ENCODE measurements at regions not wholly inside any gene's neighbourhood (a gene's known extent, or its start where the extent isn't known, plus 50 kb on each side); places are given as distances from the start of the nearest gene placed in this dataset.

DNA sequence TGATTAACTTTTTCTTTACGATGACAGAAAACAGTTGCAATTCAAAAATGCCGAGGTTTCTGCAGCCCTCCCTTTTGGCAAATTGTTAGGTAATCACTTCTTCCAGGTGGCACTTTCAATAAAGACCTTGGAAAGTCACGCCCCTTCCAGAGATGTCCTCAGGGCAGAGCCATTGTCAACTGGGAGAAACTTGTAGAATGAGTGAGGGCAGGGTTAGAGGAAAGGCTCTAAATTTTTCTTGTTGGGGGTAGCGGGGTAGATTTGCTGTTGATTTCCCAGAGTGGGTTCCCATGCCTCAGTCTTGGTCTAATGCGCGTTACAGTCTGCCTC, 421.1 kb downstream of the FGF9 start:
- no peak overlapping the region for H3K4me2 ChIP-seq
- H4K20me1 ChIP-seq (ENCODE audit: insufficient read depth) = no peaks in the 10 kb centered on the region
- no peaks in the 10 kb centered on the region for H3K4me1 ChIP-seq (ENCODE audit: control insufficient read depth in 1 of 2, insufficient read depth in 2 of 2, low read depth in 1 of 2, low read length in 1 of 2)

DNA sequence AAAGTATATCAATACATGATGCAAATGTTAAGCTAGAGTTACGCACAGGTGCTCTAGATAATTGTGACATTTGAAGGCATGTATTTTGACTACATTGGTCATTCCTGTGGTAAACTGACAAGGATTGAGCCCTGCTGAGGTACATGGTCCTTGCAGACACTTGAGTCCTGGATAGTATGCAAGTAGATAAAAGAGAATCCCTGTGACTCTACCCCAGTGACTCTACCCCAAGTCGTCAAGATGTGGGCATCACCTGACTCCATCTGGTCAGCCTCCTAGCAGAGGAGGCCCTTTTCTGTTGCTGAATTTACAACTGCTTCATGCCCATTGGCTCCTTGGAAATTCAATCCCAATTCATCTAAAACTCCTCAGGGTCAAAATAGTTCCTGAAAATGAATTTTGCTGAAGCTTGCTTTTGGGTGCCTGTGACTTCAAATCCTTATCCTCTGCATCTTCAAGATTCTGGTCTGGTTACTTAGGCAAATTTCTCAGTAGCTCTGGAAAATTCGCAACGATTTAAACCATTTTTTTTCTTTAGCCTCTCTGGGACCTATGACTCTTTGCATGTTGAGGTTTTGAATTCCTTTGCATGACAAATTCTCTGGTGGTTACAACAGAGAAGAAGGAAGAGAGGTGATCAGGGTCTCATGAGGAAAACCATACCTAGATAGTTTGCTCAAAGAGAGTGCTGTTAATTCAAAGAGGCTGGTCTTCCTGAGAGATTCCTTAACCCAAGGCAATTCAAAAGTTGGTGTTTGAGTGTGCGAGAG, 422.1 kb downstream of the FGF9 start:
- H3K36me3 ChIP-seq (replicated peaks in 1 of 2; ENCODE audit: control insufficient read depth in 1 of 2, insufficient read depth in 2 of 2, low read length in 1 of 2) = no peaks in the 10 kb centered on the region
- ChIA-PET CTCF (no interaction called here), POLR2A (no interaction called here)
- no peaks in the 10 kb centered on the region for H3K9me2 ChIP-seq
- H3F3A ChIP-seq (replicated peaks; ENCODE audit: insufficient read depth) = no peaks in the 10 kb centered on the region
- no peak overlapping the region for H3K27ac ChIP-seq (ENCODE audit: low read depth in 2 of 2, low read length in 1 of 2)
- no peak overlapping the region for H2AFZ ChIP-seq (ENCODE audit: low read depth)
- H3K9ac ChIP-seq = no peak overlapping the region
- no peak for DNase-seq
- WGBS (ENCODE audit: low lambda C conversion rate) = 12% methylated on average over 5 of the region's 5 CpGs
- H3K4me2 ChIP-seq = no peak overlapping the region
- no peaks in the 10 kb centered on the region for H4K20me1 ChIP-seq (ENCODE audit: insufficient read depth)
- no peaks in the 10 kb centered on the region for H3K27me3 ChIP-seq (ENCODE audit: insufficient read depth)
- H3K9me3 ChIP-seq = no peaks in the 10 kb centered on the region
- no peaks in the 10 kb centered on the region for H3K79me2 ChIP-seq (ENCODE audit: insufficient read depth)
- TF ChIP-seq NRF1 (IDR thresholded peaks at IDR 0.05; ENCODE audit: low read depth, low read length) (no peak), EZH2phosphoT487 (IDR thresholded peaks at IDR 0.05; ENCODE audit: borderline replicate concordance, low read depth) (no peak), FOXM1 (IDR thresholded peaks at IDR 0.05; ENCODE audit: low read depth) (no peak), TAF1 (IDR thresholded peaks at IDR 0.05; ENCODE audit: borderline replicate concordance, low read depth, low read length) (no peak), CHD2 (IDR thresholded peaks at IDR 0.05; ENCODE audit: low read length, partially characterized antibody) (no peak), TCF12 (IDR thresholded peaks at IDR 0.05) (no peak), RFX5 (IDR thresholded peaks at IDR 0.05; ENCODE audit: low read length) (no peak), RAD21 (IDR thresholded peaks at IDR 0.05; ENCODE audit: low read length) (no peak), TEAD4 (IDR thresholded peaks at IDR 0.05; ENCODE audit: borderline replicate concordance, insufficient read depth) (no peak)
- TF ChIP-seq, protein P1, sequence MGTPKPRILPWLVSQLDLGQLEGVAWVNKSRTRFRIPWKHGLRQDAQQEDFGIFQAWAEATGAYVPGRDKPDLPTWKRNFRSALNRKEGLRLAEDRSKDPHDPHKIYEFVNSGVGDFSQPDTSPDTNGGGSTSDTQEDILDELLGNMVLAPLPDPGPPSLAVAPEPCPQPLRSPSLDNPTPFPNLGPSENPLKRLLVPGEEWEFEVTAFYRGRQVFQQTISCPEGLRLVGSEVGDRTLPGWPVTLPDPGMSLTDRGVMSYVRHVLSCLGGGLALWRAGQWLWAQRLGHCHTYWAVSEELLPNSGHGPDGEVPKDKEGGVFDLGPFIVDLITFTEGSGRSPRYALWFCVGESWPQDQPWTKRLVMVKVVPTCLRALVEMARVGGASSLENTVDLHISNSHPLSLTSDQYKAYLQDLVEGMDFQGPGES (IDR thresholded peaks at IDR 0.05; ENCODE audit: low read depth, low read length) = no peak
- H3K4me3 ChIP-seq (ENCODE audit: low read depth in 2 of 2, low read length in 1 of 2) = no peak overlapping the region
- no peaks in the 10 kb centered on the region for H3K4me1 ChIP-seq (ENCODE audit: control insufficient read depth in 1 of 2, insufficient read depth in 2 of 2, low read depth in 1 of 2, low read length in 1 of 2)

More for the DNA sequence above, 421.1 kb downstream of the FGF9 start:
- TF ChIP-seq RXRA (IDR thresholded peaks at IDR 0.05; ENCODE audit: borderline replicate concordance, low read depth) (no peak), SIN3A (IDR thresholded peaks at IDR 0.05; ENCODE audit: borderline replicate concordance, low read depth, low read length) (no peak), TEAD4 (IDR thresholded peaks at IDR 0.05; ENCODE audit: borderline replicate concordance, insufficient read depth) (no peak), NRF1 (IDR thresholded peaks at IDR 0.05; ENCODE audit: low read depth, low read length) (no peak), MXI1 (IDR thresholded peaks at IDR 0.05; ENCODE audit: low read depth, low read length) (no peak), CHD2 (IDR thresholded peaks at IDR 0.05; ENCODE audit: low read length, partially characterized antibody) (no peak), POLR2AphosphoS5 (IDR thresholded peaks at IDR 0.05; ENCODE audit: low read depth, low read length) (no peak)
- TF ChIP-seq, protein P2, sequence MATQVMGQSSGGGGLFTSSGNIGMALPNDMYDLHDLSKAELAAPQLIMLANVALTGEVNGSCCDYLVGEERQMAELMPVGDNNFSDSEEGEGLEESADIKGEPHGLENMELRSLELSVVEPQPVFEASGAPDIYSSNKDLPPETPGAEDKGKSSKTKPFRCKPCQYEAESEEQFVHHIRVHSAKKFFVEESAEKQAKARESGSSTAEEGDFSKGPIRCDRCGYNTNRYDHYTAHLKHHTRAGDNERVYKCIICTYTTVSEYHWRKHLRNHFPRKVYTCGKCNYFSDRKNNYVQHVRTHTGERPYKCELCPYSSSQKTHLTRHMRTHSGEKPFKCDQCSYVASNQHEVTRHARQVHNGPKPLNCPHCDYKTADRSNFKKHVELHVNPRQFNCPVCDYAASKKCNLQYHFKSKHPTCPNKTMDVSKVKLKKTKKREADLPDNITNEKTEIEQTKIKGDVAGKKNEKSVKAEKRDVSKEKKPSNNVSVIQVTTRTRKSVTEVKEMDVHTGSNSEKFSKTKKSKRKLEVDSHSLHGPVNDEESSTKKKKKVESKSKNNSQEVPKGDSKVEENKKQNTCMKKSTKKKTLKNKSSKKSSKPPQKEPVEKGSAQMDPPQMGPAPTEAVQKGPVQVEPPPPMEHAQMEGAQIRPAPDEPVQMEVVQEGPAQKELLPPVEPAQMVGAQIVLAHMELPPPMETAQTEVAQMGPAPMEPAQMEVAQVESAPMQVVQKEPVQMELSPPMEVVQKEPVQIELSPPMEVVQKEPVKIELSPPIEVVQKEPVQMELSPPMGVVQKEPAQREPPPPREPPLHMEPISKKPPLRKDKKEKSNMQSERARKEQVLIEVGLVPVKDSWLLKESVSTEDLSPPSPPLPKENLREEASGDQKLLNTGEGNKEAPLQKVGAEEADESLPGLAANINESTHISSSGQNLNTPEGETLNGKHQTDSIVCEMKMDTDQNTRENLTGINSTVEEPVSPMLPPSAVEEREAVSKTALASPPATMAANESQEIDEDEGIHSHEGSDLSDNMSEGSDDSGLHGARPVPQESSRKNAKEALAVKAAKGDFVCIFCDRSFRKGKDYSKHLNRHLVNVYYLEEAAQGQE (IDR thresholded peaks at IDR 0.05; ENCODE audit: low read depth, low read length) = no peak
- TF ChIP-seq, protein P3, sequence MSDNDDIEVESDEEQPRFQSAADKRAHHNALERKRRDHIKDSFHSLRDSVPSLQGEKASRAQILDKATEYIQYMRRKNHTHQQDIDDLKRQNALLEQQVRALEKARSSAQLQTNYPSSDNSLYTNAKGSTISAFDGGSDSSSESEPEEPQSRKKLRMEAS (IDR thresholded peaks at IDR 0.05; ENCODE audit: low read depth) = no peak
- TF ChIP-seq, protein P4, sequence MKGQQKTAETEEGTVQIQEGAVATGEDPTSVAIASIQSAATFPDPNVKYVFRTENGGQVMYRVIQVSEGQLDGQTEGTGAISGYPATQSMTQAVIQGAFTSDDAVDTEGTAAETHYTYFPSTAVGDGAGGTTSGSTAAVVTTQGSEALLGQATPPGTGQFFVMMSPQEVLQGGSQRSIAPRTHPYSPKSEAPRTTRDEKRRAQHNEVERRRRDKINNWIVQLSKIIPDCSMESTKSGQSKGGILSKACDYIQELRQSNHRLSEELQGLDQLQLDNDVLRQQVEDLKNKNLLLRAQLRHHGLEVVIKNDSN (IDR thresholded peaks at IDR 0.05; ENCODE audit: borderline replicate concordance, low read depth) = no peak
- WGBS (ENCODE audit: low lambda C conversion rate) = 21% methylated on average over 6 of the region's 6 CpGs
- Histone ChIP-seq H3F3A (replicated peaks; ENCODE audit: insufficient read depth) (no peaks in the 10 kb centered on the region), H3K27me3 (ENCODE audit: insufficient read depth) (no peaks in the 10 kb centered on the region), H3K27ac (ENCODE audit: low read depth in 2 of 2, low read length in 1 of 2) (no peak overlapping the region), H3K36me3 (replicated peaks in 1 of 2; ENCODE audit: control insufficient read depth in 1 of 2, insufficient read depth in 2 of 2, low read length in 1 of 2) (no peaks in the 10 kb centered on the region), H2AFZ (ENCODE audit: low read depth) (no peak overlapping the region), H3K9me2 (no peaks in the 10 kb centered on the region), H3K4me3 (ENCODE audit: low read depth in 2 of 2, low read length in 1 of 2) (no peak overlapping the region), H3K9ac (no peak overlapping the region), H3K79me2 (ENCODE audit: insufficient read depth) (no peaks in the 10 kb centered on the region), H3K9me3 (no peaks in the 10 kb centered on the region)
- ChIA-PET CTCF (no interaction called here), POLR2A (no interaction called here)
- no peak for DNase-seq

All from SK-N-SH (cell line).